ENCODE measurements at regions not wholly inside any gene's neighbourhood (a gene's known extent, or its start where the extent isn't known, plus 50 kb on each side); places are given as distances from the start of the nearest gene placed in this dataset.

- no peak for DNase-seq (ENCODE audit: low read depth, low spot score)
- no peak overlapping the region for H3K4me3 ChIP-seq (ENCODE audit: low read depth, low read length)
- TF ChIP-seq CTCF (IDR thresholded peaks at IDR 0.05; ENCODE audit: insufficient read depth, low read length, missing control alignments) = peak; percentile 7
- ChIA-PET POLR2A (no interaction called here), CTCF (interaction anchor here (0.8 to 3.8 kb wide), 6 partner anchors 10 to 43 kb away, joined by 3 to 21 read pairs (median 3); no protein-coding TSS in a partner anchor)
Measured at GRCh38 chr6:1552296-1552761, 57.4 kb upstream of the FOXC1 start.

- ChIA-PET POLR2A (no interaction called here), CTCF (interaction anchor here (1.6 kb wide), 1 partner anchor 12 kb away, joined by 4 read pairs; no protein-coding TSS in a partner anchor)
- TF ChIP-seq CTCF (IDR thresholded peaks at IDR 0.05; ENCODE audit: insufficient read depth, low read length, missing control alignments) = no peak
- no peak for DNase-seq (ENCODE audit: low read depth, low spot score)
- H3K4me3 ChIP-seq (ENCODE audit: low read depth, low read length) = no peak overlapping the region
Measured at GRCh38 chr6:1553562-1554083, 56.1 kb upstream of the FOXC1 start.

GRCh38 chr6:1554141-1554475 is 55.6 kb upstream of the FOXC1 start:
- ChIA-PET POLR2A (no interaction called here), CTCF (interaction anchor here (0.8 to 2.6 kb wide), 6 partner anchors 8 to 1080 kb away, joined by 3 to 20 read pairs (median 4); no protein-coding TSS in a partner anchor)
- no peak for DNase-seq (ENCODE audit: low read depth, low spot score)
- H3K4me3 ChIP-seq (ENCODE audit: low read depth, low read length) = peak overlapping the region; percentile 65
- no peak for TF ChIP-seq CTCF (IDR thresholded peaks at IDR 0.05; ENCODE audit: insufficient read depth, low read length, missing control alignments)

- no peak for DNase-seq (ENCODE audit: low read depth, low spot score)
- ChIA-PET CTCF (interaction anchor here (0.6 to 2.6 kb wide), 14 partner anchors 8 to 1120 kb away, joined by 3 to 20 read pairs (median 4); no protein-coding TSS in a partner anchor), POLR2A (interaction anchor here (0.9 kb wide), 1 partner anchor 35 kb away, joined by 3 read pairs; no protein-coding TSS in a partner anchor)
- peak; percentile 72 for TF ChIP-seq CTCF (IDR thresholded peaks at IDR 0.05; ENCODE audit: insufficient read depth, low read length, missing control alignments)
- peak overlapping the region; percentile 65 for H3K4me3 ChIP-seq (ENCODE audit: low read depth, low read length)
Measured at GRCh38 chr6:1554476-1555310, 55.0 kb upstream of the FOXC1 start.

GRCh38 chr6:1558388-1558787 is 51.3 kb upstream of the FOXC1 start:
- POLR2A ChIA-PET = no interaction called here

More at GRCh38 chr6:1558388-1558787, 51.3 kb upstream of the FOXC1 start:
- CTCF ChIA-PET = interaction anchor here (1.0 kb wide), 1 partner anchor 13 kb away, joined by 4 read pairs; no protein-coding TSS in a partner anchor
- no peak for TF ChIP-seq CTCF (IDR thresholded peaks at IDR 0.05; ENCODE audit: insufficient read depth, low read length, missing control alignments)
- no peak overlapping the region for H3K4me3 ChIP-seq (ENCODE audit: low read depth, low read length)
- no peak for DNase-seq (ENCODE audit: low read depth, low spot score)
